ENCODE measurements at regions not wholly inside any gene's neighbourhood (a gene's known extent, or its start where the extent isn't known, plus 50 kb on each side); places are given as distances from the start of the nearest gene placed in this dataset.
"Not testable (repeated sequence)": the region's sequence is repeated elsewhere in the genome, so short reads cannot be mapped to it uniquely, and the experiment has no call there.

DNA sequence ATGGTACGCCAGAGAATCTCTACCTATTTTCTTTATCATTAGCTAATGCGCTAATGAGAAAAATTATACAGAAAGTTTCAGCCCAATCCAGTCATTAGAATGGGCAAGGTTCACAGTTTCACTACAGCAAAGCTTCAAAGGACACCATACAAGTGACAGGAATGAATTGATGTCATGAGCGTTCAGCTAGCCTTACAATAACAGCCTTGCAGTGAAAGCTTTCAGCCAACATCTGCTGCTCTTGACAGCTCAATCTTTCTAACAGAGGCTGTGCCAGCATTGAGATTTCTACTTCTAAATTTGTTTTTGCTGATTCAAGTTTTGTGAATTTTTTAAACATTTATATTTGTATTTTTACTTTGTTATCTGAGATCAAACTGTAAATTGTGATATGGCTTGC is 302.4 kb upstream of the FAM174A start:
- DNase-seq (ENCODE audit: low read depth, low spot score), result no peak

DNA sequence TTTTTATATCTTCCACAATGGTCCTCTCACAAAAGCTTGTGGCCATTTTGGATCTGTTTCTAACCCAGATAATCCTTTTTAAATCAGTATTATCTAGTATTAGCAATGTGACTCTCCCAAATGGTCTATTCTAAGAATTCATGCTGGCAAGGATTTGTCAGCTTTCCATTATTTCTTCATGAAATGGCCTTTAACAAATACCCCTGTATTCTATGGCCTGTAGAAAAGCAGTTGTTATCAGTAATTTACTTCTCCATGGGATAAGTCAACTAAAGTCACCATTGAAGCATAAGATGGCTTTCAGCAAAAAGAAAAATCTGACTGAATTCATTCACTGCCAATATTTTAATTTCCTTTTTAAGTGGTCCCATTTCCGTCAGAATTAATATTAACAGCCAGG is 346.4 kb upstream of the FAM174A start:
- no peak for DNase-seq (ENCODE audit: low read depth, low spot score)

DNA sequence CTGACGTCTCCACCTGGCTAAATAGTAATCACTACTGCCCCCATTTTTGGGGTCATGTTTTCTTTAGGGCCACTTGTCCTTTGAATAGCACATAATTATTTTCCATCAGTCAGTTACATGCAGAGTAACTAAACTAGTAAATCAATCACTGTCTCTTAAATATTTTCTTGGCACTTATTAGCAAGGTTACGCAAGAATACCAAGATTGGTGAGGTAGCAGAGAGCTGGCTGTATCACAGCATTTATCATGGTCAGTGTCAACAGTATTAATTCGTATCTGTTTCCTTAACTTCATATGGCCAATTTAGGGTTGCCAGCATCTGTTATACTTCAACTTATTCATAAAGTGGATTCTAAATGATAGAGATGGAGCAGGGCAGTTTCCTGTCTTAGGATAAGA is 346.8 kb upstream of the FAM174A start:
- no peak for DNase-seq (ENCODE audit: low read depth, low spot score)

DNA sequence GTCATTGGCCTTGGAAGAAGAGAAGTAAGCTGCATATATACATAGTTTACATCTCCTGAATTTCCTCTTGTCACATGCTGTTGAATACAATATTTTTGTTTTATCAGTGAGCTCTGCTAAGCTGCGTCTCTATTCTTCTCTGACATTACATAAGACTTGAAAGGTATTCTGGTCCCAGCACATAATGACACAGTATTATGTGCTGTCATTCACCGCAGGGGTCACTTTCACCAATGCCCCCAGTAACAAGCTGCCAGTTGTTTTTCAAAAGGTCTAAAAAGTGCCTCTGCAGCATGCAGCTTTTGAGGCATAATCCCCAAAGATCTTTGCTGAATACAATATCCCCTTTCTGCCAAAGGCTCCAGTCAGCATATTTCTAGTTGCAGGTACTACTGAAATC is 349.0 kb upstream of the FAM174A start:
- no peak for DNase-seq (ENCODE audit: low read depth, low spot score)

DNA sequence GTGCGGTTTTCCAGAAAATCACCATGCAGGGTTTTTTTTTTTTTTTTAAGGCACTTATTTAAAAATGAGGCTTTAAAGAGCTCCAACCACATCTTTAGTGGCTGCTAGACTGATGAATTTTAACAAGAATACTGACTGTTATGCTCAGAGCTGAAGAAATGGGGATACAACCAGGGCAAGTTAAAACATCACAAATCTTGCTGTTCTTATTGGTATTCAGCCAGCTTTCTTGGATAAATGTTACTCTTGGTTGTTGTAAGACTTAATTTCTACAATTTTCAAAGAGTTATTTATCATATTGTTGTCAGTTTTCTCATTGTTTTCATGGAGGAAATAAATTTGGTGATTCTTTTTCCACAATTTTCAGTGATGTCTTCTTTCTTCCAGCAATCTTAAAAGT is 352.8 kb upstream of the FAM174A start:
- DNase-seq (ENCODE audit: low read depth, low spot score), result no peak

GRCh38 chr5:100175346-100175745 is 359.8 kb upstream of the FAM174A start:
- DNase-seq (ENCODE audit: low read depth, low spot score), result no peak

- DNase-seq (ENCODE audit: low read depth, low spot score), result no peak
These were observed 369.9 kb upstream of the FAM174A start for GRCh38 chr5:100165309-100165708.

GRCh38 chr5:100161868-100162267 is 373.3 kb upstream of the FAM174A start:
- DNase-seq (ENCODE audit: low read depth, low spot score), result no peak

DNA sequence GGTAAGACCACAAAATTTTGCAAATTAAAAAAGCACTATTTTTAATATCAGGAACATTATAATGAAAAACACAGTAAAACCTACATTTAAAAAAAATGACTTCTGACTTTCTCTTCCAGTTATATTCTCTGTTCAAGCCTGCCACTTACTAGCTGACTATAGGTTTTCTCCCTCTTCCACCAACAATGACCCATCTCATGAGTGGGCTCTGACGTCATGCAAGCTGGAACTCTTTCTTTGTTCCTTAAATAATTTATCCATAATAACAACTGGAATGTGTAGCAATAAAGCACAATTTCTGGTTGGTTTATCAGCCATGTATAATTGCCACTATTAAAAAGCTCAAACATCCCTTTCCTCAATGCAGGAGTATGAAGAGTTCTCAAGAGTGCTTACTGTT is 378.1 kb upstream of the FAM174A start:
- no peak for DNase-seq (ENCODE audit: low read depth, low spot score)

GRCh38 chr5:100148239-100148638 is 386.9 kb upstream of the FAM174A start:
- DNase-seq (ENCODE audit: low read depth, low spot score), result no peak

- no peak for DNase-seq (ENCODE audit: low read depth, low spot score)
These were observed 392.6 kb upstream of the FAM174A start for GRCh38 chr5:100142607-100143006.

DNA sequence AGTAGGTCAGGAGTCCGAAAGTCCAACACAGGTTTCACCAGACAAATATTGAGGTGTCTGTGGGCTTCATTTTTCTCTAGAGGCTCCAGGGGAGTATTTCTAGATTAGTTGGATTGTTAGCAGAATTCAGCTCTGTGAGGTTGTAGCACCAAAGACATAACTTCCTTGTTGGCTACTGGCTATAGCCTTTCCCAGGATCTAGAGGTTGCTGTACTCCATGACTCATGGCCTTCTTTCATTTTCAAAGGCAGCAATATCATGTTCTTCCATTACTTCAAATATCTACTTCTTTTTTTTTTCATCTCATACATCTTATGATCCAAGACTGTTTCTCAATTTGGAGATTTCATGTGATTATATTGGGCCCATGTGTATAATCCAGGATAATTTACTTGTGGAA is 404.0 kb upstream of the FAM174A start:
- no peak for DNase-seq (ENCODE audit: low read depth, low spot score)

DNA sequence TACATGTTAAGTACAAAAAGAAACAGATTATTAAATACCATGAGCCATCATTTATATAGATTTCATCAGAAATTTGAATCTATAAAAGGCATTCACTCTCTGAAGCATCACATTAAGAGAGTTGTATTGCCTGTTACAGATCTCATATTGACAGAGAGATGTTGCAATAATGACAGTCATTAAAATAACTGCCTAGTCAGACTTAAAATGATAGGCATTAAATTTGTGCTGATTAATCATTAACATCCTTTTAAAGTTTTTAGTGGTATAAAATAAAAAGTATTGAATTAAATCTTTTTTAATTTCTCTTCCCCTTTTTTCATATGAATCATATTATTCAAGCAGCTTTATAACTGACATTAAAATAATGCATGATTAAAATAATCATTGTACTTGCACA is 404.9 kb upstream of the FAM174A start:
- DNase-seq (ENCODE audit: low read depth, low spot score), result no peak

DNA sequence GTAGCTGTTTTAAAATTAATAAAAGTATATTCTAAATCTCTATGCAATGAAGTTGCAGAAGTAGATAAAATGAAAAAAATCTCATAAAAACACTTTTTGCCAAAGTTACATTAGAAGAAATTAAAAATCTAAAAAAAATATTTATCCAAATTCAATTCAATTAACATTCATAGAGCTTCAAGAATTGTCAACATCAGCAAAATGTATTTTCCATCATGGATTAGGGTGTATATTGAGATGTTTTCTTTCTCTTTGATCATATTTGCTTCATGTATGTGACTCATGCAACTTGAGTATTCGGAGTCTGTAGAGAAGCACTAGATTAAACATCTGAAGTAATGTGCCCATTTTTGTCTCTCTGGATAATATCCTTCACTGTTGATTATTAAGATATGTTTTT is 415.3 kb upstream of the FAM174A start:
- no peak for DNase-seq (ENCODE audit: low read depth, low spot score)

DNA sequence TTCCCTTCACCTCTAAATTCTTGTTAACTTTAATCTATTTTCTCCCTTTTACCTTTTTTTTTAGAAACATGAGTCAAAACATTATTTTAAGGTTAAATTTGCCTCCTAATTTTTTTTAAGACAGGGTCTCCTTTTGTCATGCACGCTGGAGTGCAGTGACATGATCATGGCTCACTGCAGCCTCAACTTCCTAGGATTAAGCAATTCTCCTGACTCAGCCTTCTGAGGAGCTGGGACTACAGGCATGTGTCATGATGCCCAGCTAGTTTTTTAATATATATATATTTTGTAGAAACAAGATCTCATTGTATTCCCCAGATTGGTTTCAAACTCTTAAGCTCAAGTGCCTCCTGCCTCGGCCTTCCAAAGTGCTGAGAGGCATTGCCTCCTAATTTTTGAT is 424.7 kb upstream of the FAM174A start:
- no peak for DNase-seq (ENCODE audit: low read depth, low spot score)

GRCh38 chr5:100108883-100109282 is 426.3 kb upstream of the FAM174A start:
- no peak for DNase-seq (ENCODE audit: low read depth, low spot score)

DNA sequence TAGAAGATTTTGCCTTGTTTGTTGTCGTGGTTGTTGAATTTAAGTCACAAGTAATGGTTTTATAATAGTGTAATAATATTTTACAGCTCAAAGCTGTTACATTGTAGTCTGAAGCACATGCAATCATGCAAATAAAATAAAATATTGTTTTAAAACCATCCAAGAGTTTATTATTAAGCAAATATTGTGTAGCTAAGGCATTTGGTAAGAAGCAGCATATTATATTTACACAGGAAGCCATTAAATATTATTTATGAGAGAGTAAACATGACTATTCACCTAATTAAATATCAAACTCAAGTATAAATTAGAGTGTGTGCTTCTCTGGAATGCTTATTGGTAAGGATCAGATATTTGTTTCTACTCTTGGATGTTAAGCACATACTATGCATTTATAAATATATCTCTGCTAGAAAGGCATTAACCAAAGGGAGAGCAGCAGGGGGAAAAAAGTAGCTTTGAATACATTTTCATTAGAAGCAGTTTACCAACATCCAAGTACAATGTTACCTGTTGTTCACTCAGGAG is 431.5 kb upstream of the FAM174A start:
- DNase-seq (ENCODE audit: low read depth, low spot score), result not testable (repeated sequence)

DNA sequence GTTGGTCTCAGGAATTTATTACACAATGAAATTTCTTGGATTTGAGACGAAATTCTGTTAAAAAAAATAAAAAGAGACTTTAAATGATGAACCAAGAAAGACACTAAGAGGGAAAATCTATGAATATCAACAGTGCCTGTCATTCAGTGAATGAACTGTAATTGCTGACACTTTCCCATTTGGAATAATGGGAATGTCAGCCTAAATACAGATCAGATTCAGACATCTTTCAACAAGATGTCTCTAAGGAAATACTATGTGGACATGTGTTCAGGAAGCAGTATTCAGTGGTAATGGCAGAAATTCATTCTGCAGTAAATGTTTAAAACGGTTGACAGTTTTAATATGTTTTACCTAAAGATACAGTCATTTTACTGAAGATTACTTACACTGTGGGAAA is 433.7 kb upstream of the FAM174A start:
- not testable (repeated sequence) for DNase-seq (ENCODE audit: low read depth, low spot score)

- DNase-seq (ENCODE audit: low read depth, low spot score), result not testable (repeated sequence)
These were observed 438.8 kb upstream of the FAM174A start for GRCh38 chr5:100096328-100096727.

DNA sequence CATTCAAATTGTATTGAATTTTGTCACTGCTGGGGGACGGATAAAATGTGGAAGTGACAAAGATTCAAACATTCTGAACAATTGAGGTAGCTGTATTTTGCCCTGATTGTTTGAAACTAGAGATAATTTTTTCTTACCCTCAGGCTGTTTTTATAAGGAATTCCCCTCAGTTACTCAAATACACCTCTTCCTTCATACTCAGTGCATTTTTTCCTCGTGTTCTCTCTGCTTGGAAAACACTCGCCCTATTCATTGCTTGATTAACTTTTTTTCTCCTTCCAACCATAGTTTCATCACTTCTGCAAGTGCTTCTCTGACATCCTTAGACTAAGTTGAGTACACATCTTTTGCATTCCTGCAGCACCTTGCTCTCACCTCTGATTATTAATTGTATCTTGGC is 454.5 kb upstream of the FAM174A start:
- not testable (repeated sequence) for DNase-seq (ENCODE audit: low read depth, low spot score)

- not testable (repeated sequence) for DNase-seq (ENCODE audit: low read depth, low spot score)
These were observed 456.0 kb upstream of the FAM174A start for GRCh38 chr5:100079163-100079562.

- not testable (repeated sequence) for DNase-seq (ENCODE audit: low read depth, low spot score)
These were observed 469.2 kb upstream of the FAM174A start for GRCh38 chr5:100066020-100066419.

- DNase-seq (ENCODE audit: low read depth, low spot score), result no peak
These were observed 491.7 kb upstream of the FAM174A start for GRCh38 chr5:100043475-100043874.

GRCh38 chr5:100026606-100027005 is 508.6 kb upstream of the FAM174A start:
- DNase-seq (ENCODE audit: low read depth, low spot score), result no peak
